K562 (cell line): ENCODE measurements at regions not wholly inside any gene's neighbourhood (a gene's known extent, or its start where the extent isn't known, plus 50 kb on each side); places are given as distances from the start of the nearest gene placed in this dataset.

Experiments
- FOXP1 ChIP-seq: sonication (generic); formaldehyde crosslinking; IDR thresholded peaks from 2 replicates; pipeline ENCODE4 v1.8.0; 2022; ENCODE audit warnings: mild to moderate bottlenecking, missing genetic modification reagents
- GABPB1 ChIP-seq: sonication (generic); formaldehyde crosslinking; IDR thresholded peaks from 2 replicates; pipeline ENCODE4 v1.8.0; 2022; ENCODE audit warnings: mild to moderate bottlenecking, missing genetic modification reagents
- JUN ChIP-seq, 2 experiments: sonication (generic) in 1 of 2; formaldehyde crosslinking in 1 of 2; IDR thresholded peaks; 2 replicates each; pipeline versions ENCODE4 v1.6.1 to v1.8.0; 2012 to 2022; ENCODE audit warnings: borderline replicate concordance in 2 of 2, mild to moderate bottlenecking in 2 of 2, improper control_type of control experiment in 1 of 2, low read depth in 1 of 2, low read length in 1 of 2, missing genetic modification reagents in 1 of 2
- POLR2A ChIP-seq: fragments of 450-650 bp; conservative IDR thresholded peaks from 2 replicates; pipeline ENCODE4 v1.6.1; 2016
- SREBF2 ChIP-seq: sonication (generic); formaldehyde crosslinking; IDR thresholded peaks from 2 replicates; pipeline ENCODE4 v1.4.0; 2020; ENCODE audit warnings: mild to moderate bottlenecking, missing genetic modification reagents
- ZKSCAN8 ChIP-seq: fragments of 200-800 bp; sonication (Bioruptor generic); IDR thresholded peaks from 2 replicates; pipeline ENCODE4 v1.6.1; 2016; ENCODE audit warnings: missing genetic modification characterization, missing compliant biosample characterization
- ZNF253 ChIP-seq: fragments of 250-450 bp; sonication (Bioruptor Pico); conservative IDR thresholded peaks from 2 replicates; pipeline ENCODE4 v1.6.1; 2021; ENCODE audit warnings: mild to moderate bottlenecking
- ZNF696 ChIP-seq: fragments of 250-450 bp; sonication (Bioruptor Pico); conservative IDR thresholded peaks from 2 replicates; pipeline ENCODE4 v1.4.0; 2020; ENCODE audit warnings: mild to moderate bottlenecking, moderate library complexity
- TF ChIP-seq, protein P1 (sequence below), 3 experiments: IDR thresholded peaks in 2 of 3; conservative IDR thresholded peaks in 1 of 3; 2 replicates each; pipeline ENCODE4 v1.5.1; 2011 to 2012; ENCODE audit warnings: low read length in 3 of 3, mild to moderate bottlenecking in 3 of 3, control low read depth in 2 of 3, improper control_type of control experiment in 1 of 3, inconsistent platforms in 1 of 3, low read depth in 1 of 3, mixed read lengths in 1 of 3, moderate library complexity in 1 of 3; ENCODE audit not compliant: insufficient read depth in 2 of 3
- TF ChIP-seq, protein P2 (sequence below): sonication (generic); formaldehyde crosslinking; IDR thresholded peaks from 2 replicates; pipeline ENCODE4 v1.8.0; 2022; ENCODE audit warnings: mild to moderate bottlenecking, low read depth, missing genetic modification reagents
- TF ChIP-seq, protein P3 (sequence below): IDR thresholded peaks from 2 replicates; pipeline ENCODE4 v1.6.1; 2011; ENCODE audit not compliant: insufficient read length; ENCODE audit errors: extremely low read depth

DNA sequence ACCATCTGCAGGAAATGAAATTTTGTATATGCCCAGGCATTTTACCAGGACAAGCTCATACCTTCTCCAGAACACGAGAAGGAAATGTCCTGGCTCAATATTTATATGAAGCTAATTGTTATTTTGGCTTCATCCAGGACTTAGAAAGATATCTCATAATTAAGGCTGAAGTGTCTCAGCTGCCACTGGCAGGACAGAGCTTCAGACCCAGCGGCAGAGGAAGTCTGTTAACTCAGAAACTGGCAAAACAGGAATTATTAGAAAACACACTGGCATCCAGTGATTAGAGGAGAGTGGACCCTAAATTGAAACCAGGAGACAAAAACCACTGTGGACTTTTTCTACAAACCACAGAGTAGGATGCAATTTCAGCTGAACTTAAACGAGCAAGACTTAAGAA is 329.7 kb downstream of the CYRIA start:
- TF ChIP-seq POLR2A (no peak), SREBF2 (CRISPR knock-in tag) (no peak), ZNF696 (CRISPR knock-in tag) (no peak), FOXP1 (no peak), JUN (IDR thresholded peaks at IDR 0.05; ENCODE audit: borderline replicate concordance, low read depth, low read length) (no peak), JUN (CRISPR knock-in tag; IDR thresholded peaks at IDR 0.05; ENCODE audit: borderline replicate concordance) (no peak), ZNF253 (CRISPR knock-in tag) (no peak), ZKSCAN8 (CRISPR knock-in tag) (no peak), GABPB1 (CRISPR knock-in tag) (no peak)
- TF ChIP-seq, protein P1, sequence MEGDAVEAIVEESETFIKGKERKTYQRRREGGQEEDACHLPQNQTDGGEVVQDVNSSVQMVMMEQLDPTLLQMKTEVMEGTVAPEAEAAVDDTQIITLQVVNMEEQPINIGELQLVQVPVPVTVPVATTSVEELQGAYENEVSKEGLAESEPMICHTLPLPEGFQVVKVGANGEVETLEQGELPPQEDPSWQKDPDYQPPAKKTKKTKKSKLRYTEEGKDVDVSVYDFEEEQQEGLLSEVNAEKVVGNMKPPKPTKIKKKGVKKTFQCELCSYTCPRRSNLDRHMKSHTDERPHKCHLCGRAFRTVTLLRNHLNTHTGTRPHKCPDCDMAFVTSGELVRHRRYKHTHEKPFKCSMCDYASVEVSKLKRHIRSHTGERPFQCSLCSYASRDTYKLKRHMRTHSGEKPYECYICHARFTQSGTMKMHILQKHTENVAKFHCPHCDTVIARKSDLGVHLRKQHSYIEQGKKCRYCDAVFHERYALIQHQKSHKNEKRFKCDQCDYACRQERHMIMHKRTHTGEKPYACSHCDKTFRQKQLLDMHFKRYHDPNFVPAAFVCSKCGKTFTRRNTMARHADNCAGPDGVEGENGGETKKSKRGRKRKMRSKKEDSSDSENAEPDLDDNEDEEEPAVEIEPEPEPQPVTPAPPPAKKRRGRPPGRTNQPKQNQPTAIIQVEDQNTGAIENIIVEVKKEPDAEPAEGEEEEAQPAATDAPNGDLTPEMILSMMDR (IDR thresholded peaks at IDR 0.05 in 2 of 3, conservative IDR thresholded peaks at IDR 0.05 in 1 of 3; ENCODE audit: insufficient read depth in 2 of 3, low read depth in 1 of 3, low read length in 3 of 3), result no peak
- TF ChIP-seq, protein P2, sequence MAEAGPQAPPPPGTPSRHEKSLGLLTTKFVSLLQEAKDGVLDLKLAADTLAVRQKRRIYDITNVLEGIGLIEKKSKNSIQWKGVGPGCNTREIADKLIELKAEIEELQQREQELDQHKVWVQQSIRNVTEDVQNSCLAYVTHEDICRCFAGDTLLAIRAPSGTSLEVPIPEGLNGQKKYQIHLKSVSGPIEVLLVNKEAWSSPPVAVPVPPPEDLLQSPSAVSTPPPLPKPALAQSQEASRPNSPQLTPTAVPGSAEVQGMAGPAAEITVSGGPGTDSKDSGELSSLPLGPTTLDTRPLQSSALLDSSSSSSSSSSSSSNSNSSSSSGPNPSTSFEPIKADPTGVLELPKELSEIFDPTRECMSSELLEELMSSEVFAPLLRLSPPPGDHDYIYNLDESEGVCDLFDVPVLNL, result no peak
- TF ChIP-seq, protein P3, sequence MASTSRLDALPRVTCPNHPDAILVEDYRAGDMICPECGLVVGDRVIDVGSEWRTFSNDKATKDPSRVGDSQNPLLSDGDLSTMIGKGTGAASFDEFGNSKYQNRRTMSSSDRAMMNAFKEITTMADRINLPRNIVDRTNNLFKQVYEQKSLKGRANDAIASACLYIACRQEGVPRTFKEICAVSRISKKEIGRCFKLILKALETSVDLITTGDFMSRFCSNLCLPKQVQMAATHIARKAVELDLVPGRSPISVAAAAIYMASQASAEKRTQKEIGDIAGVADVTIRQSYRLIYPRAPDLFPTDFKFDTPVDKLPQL, result no peak
